Esophagus muscularis mucosa (tissue), 4 donors: ENCODE measurements at regions not wholly inside any gene's neighbourhood (a gene's known extent, or its start where the extent isn't known, plus 50 kb on each side); places are given as distances from the start of the nearest gene placed in this dataset.

Experiments
- DNase-seq: peaks from one replicate; pipeline ENCODE4 v3.0.0-alpha.2; 2017; ENCODE audit errors: extremely low spot score
- H3K27ac ChIP-seq, 4 donors: fragments of 200-600 bp; sonication (generic); replicated peaks in 1 of 4; 1 replicate in 3 of 4; 2 replicates in 1 of 4; pipeline ENCODE4 v1.5.1; 2016 to 2019; ENCODE audit warnings: mild to moderate bottlenecking in 1 of 4
- H3K27me3 ChIP-seq, 4 donors: fragments of 200-600 bp; sonication (generic); one replicate each; pipeline versions ENCODE4 v1.5.1 to v1.6.0; 2016 to 2019
- H3K36me3 ChIP-seq, 4 donors: fragments of 200-600 bp; sonication (generic); one replicate each; pipeline ENCODE4 v1.5.1; 2016 to 2019
- H3K4me1 ChIP-seq, 4 donors: fragments of 200-600 bp; sonication (generic); one replicate each; pipeline ENCODE4 v1.5.1; 2016 to 2019
- H3K4me3 ChIP-seq, 4 donors: fragments of 200-600 bp; sonication (generic); 1 replicate in 2 of 4; 2 replicates in 2 of 4; pipeline ENCODE4 v1.5.1; 2016 to 2019; ENCODE audit warnings: mild to moderate bottlenecking in 4 of 4, moderate library complexity in 1 of 4
- H3K9me3 ChIP-seq, 4 donors: fragments of 200-600 bp; sonication (generic); 1 replicate in 3 of 4; 2 replicates in 1 of 4; pipeline ENCODE4 v1.5.1; 2016 to 2019
- CTCF ChIP-seq, 3 experiments: fragments of 200-600 bp in 2 of 3; fragments of 450-650 bp in 1 of 3; sonication (generic) in 2 of 3; IDR thresholded peaks; one replicate each; pipeline ENCODE4 v1.5.1; 2017 to 2019; ENCODE audit warnings: antibody characterized with exemption in 3 of 3, mild to moderate bottlenecking in 2 of 3, moderate library complexity in 1 of 3
- EP300 ChIP-seq: sonication (generic); formaldehyde crosslinking; IDR thresholded peaks from one replicate; pipeline ENCODE4 v1.6.1; 2017; ENCODE audit warnings: antibody characterized with exemption
- POLR2A ChIP-seq: fragments of 450-650 bp; IDR thresholded peaks from one replicate; pipeline ENCODE4 v1.6.1; 2017; ENCODE audit warnings: antibody characterized with exemption, moderate library complexity, mild to moderate bottlenecking, low read depth
- POLR2AphosphoS5 ChIP-seq, 2 donors: sonication (generic); formaldehyde crosslinking; IDR thresholded peaks; one replicate each; pipeline ENCODE4 v1.6.1; 2017; ENCODE audit warnings: antibody characterized with exemption in 2 of 2
- WGBS: methylation state at CpG from one replicate; pipeline ENCODE4 v1.1.5; 2018; 5-methylcytosine and 5-hydroxymethylcytosine counted together
- intact Hi-C: fragments of 100-400 bp; cut with DNase I; formaldehyde crosslinking; loops from one replicate; pipeline ENCODE4 v1.15.1; 2023

- no peak for DNase-seq
- peak overlapping the region in 1 of 4 donors; percentile 3 for H3K4me3 ChIP-seq
- TF ChIP-seq EP300 (no peak), POLR2AphosphoS5 (IDR thresholded peaks at IDR 0.05) (no peak), CTCF (IDR thresholded peaks at IDR 0.05) (no peak), POLR2A (no peak)
Measured at GRCh38 chr12:75877763-75878621, 153.6 kb downstream of the PHLDA1 start.

GRCh38 chr12:75876832-75877762 is 154.5 kb downstream of the PHLDA1 start:
- H3K4me1 ChIP-seq, result peaks cover 0 to 7% (median 0%) of the 10 kb centered on the region in 4 donors
- H3K9me3 ChIP-seq, result no peaks in the 10 kb centered on the region
- no peaks in the 10 kb centered on the region for H3K27me3 ChIP-seq
- DNase-seq, result no peak
- TF ChIP-seq EP300 (no peak), POLR2A (no peak), CTCF (IDR thresholded peaks at IDR 0.05) (no peak), POLR2AphosphoS5 (IDR thresholded peaks at IDR 0.05) (no peak)
- WGBS, result 55% methylated on average over 4 of the region's 4 CpGs
- intact Hi-C loops, result no loop called here
- H3K4me3 ChIP-seq, result peak overlapping the region in 1 of 4 donors; percentile 3
- H3K27ac ChIP-seq, result peak overlapping the region in 1 of 4 donors; percentile 6
- no peaks in the 10 kb centered on the region for H3K36me3 ChIP-seq

More at GRCh38 chr12:75877763-75878621, 153.6 kb downstream of the PHLDA1 start:
- 64% methylated on average over 13 of the region's 13 CpGs for WGBS
- H3K27me3 ChIP-seq, result no peaks in the 10 kb centered on the region
- no peak overlapping the region for H3K27ac ChIP-seq
- H3K4me1 ChIP-seq, result peaks cover 0 to 7% (median 0%) of the 10 kb centered on the region in 4 donors
- intact Hi-C loops, result no loop called here
- no peaks in the 10 kb centered on the region for H3K36me3 ChIP-seq
- no peaks in the 10 kb centered on the region for H3K9me3 ChIP-seq

- Histone ChIP-seq H3K36me3 (no peaks in the 10 kb centered on the region), H3K4me1 (peaks cover 0 to 7% (median 0%) of the 10 kb centered on the region in 4 donors), H3K9me3 (no peaks in the 10 kb centered on the region), H3K4me3 (no peak overlapping the region), H3K27me3 (no peaks in the 10 kb centered on the region), H3K27ac (no peak overlapping the region)
- DNase-seq, result no peak
- TF ChIP-seq EP300 (no peak), POLR2AphosphoS5 (IDR thresholded peaks at IDR 0.05) (no peak), CTCF (IDR thresholded peaks at IDR 0.05) (no peak), POLR2A (no peak)
- intact Hi-C loops, result no loop called here
- whole genome bisulfite sequencing, result 62% methylated on average over 2 of the region's 2 CpGs
Measured at GRCh38 chr12:75874441-75874840, 157.1 kb downstream of the PHLDA1 start.

- H3K4me3 ChIP-seq, result no peak overlapping the region
- H3K9me3 ChIP-seq, result no peaks in the 10 kb centered on the region
- no peak for TF ChIP-seq POLR2AphosphoS5 (IDR thresholded peaks at IDR 0.05)
- TF ChIP-seq CTCF (IDR thresholded peaks at IDR 0.05), result no peak
- no peak for TF ChIP-seq EP300
- no peak for TF ChIP-seq POLR2A
- WGBS, result 98% methylated on average over 2 of the region's 2 CpGs
- no peaks in the 10 kb centered on the region for H3K27me3 ChIP-seq
- H3K36me3 ChIP-seq, result no peaks in the 10 kb centered on the region
- no peak for DNase-seq
- peaks cover 0 to 7% (median 0%) of the 10 kb centered on the region in 4 donors for H3K4me1 ChIP-seq
- no peak overlapping the region for H3K27ac ChIP-seq
- intact Hi-C loops, result no loop called here
Measured at GRCh38 chr12:75872762-75873161, 158.8 kb downstream of the PHLDA1 start.
